HG02973 (cell line): ENCODE measurements at regions not wholly inside any gene's neighbourhood (a gene's known extent, or its start where the extent isn't known, plus 50 kb on each side); places are given as distances from the start of the nearest gene placed in this dataset.

Source experiments
- ATAC-seq: cut with Tn5 transposase; IDR thresholded peaks from one replicate; pipeline ENCODE4 v1.9.1; 2021; ENCODE audit warnings: moderate library complexity; ENCODE audit not compliant: unreplicated experiment

- no peak for ATAC-seq
Observed at GRCh38 chr6:67300430-67301040, 1334.5 kb upstream of the ADGRB3 start.

- ATAC-seq = no peak
Observed at GRCh38 chr6:67292169-67292568, 1342.9 kb upstream of the ADGRB3 start.

GRCh38 chr6:67287566-67287965 lies 1347.5 kb upstream of the ADGRB3 start:
- no peak for ATAC-seq

- no peak for ATAC-seq
Observed at GRCh38 chr6:67285770-67286495, 1349.1 kb upstream of the ADGRB3 start.

GRCh38 chr6:67277312-67277711 lies 1357.8 kb upstream of the ADGRB3 start:
- ATAC-seq = no peak

- ATAC-seq = no peak
Observed at GRCh38 chr6:67265996-67266921, 1368.8 kb upstream of the ADGRB3 start.

- ATAC-seq = no peak
Observed at GRCh38 chr6:67252663-67253062, 1382.4 kb upstream of the ADGRB3 start.

GRCh38 chr6:67248077-67248476 lies 1387.0 kb upstream of the ADGRB3 start:
- no peak for ATAC-seq

GRCh38 chr6:67244037-67244436 lies 1391.0 kb upstream of the ADGRB3 start:
- ATAC-seq = no peak

GRCh38 chr6:67237277-67237676 lies 1397.8 kb upstream of the ADGRB3 start:
- no peak for ATAC-seq

- ATAC-seq = no peak
Observed at GRCh38 chr6:67231092-67231491, 1404.0 kb upstream of the ADGRB3 start.

- no peak for ATAC-seq
Observed at GRCh38 chr6:67224989-67225388, 1410.1 kb upstream of the ADGRB3 start.

- no peak for ATAC-seq
Observed at GRCh38 chr6:67221226-67221625, 1413.9 kb upstream of the ADGRB3 start.

- ATAC-seq = no peak
Observed at GRCh38 chr6:67219346-67219745, 1415.7 kb upstream of the ADGRB3 start.

- ATAC-seq = no peak
Observed at GRCh38 chr6:67212584-67212983, 1422.5 kb upstream of the ADGRB3 start.

- ATAC-seq = no peak
Observed at GRCh38 chr6:67210450-67210849, 1424.6 kb upstream of the ADGRB3 start.

GRCh38 chr6:67201563-67201962 lies 1433.5 kb upstream of the ADGRB3 start:
- ATAC-seq = no peak

GRCh38 chr6:67200626-67201403 lies 1434.3 kb upstream of the ADGRB3 start:
- ATAC-seq = no peak

GRCh38 chr6:67199425-67199824 lies 1435.7 kb upstream of the ADGRB3 start:
- no peak for ATAC-seq

- ATAC-seq = no peak
Observed at GRCh38 chr6:67190733-67191132, 1444.3 kb upstream of the ADGRB3 start.

GRCh38 chr6:67184405-67184804 lies 1450.7 kb upstream of the ADGRB3 start:
- ATAC-seq = no peak
